Chondrocyte (in vitro differentiated cells): ENCODE measurements at regions not wholly inside any gene's neighbourhood (a gene's known extent, or its start where the extent isn't known, plus 50 kb on each side); places are given as distances from the start of the nearest gene placed in this dataset.
A peak's percentile ranks its signal among the peaks of the same experiment; 100 is the strongest.

Experiments
- DNase-seq: peaks from one replicate; pipeline ENCODE4 v3.0.0; 2021; ENCODE audit warnings: mixed read lengths, low spot score
- H3K27ac Mint-ChIP-seq: one replicate; pipeline ENCODE4 v1.8.0; 2021; ENCODE audit warnings: mild to moderate bottlenecking, moderate library complexity, mixed read lengths; ENCODE audit not compliant: unreplicated experiment
- H3K27me3 Mint-ChIP-seq: 2 replicates; pipeline ENCODE4 v1.8.0; 2021; ENCODE audit warnings: low read depth, mixed read lengths
- H3K36me3 Mint-ChIP-seq: 2 replicates; pipeline ENCODE4 v1.8.0; 2021; ENCODE audit warnings: low read depth, mixed read lengths
- H3K4me1 Mint-ChIP-seq: 2 replicates; pipeline ENCODE4 v1.8.0; 2021; ENCODE audit warnings: low read depth, mild to moderate bottlenecking, mixed read lengths
- H3K4me3 Mint-ChIP-seq: one replicate; pipeline ENCODE4 v1.8.0; 2021; ENCODE audit warnings: mild to moderate bottlenecking, moderate library complexity, mixed read lengths; ENCODE audit not compliant: unreplicated experiment
- H3K9me3 Mint-ChIP-seq: 2 replicates; pipeline ENCODE4 v1.8.0; 2021; ENCODE audit warnings: low read depth, mixed read lengths
- CTCF ChIP-seq: fragments of 200-600 bp; sonication (generic); IDR thresholded peaks from 2 replicates; pipeline ENCODE4 v1.5.0; 2021; ENCODE audit warnings: antibody characterized with exemption, mild to moderate bottlenecking, moderate library complexity

- peaks cover 78% of the 10 kb centered on the region for H3K4me1 Mint-ChIP-seq
- DNase-seq = no peak
- H3K27ac Mint-ChIP-seq = peak overlapping the region; percentile 36
- TF ChIP-seq CTCF = no peak
- H3K27me3 Mint-ChIP-seq = no peaks in the 10 kb centered on the region
- H3K4me3 Mint-ChIP-seq = no peak overlapping the region
- no peaks in the 10 kb centered on the region for H3K9me3 Mint-ChIP-seq
- no peaks in the 10 kb centered on the region for H3K36me3 Mint-ChIP-seq
These were observed 115.2 kb upstream of the NCOR2 start for GRCh38 chr12:124682425-124683151.

- no peak for DNase-seq
- Mint-ChIP-seq H3K4me3 (no peak overlapping the region), H3K4me1 (peaks cover 71% of the 10 kb centered on the region), H3K27ac (peak overlapping the region; percentile 92), H3K36me3 (no peaks in the 10 kb centered on the region), H3K27me3 (no peaks in the 10 kb centered on the region), H3K9me3 (no peaks in the 10 kb centered on the region)
- no peak for TF ChIP-seq CTCF
These were observed 114.5 kb upstream of the NCOR2 start for GRCh38 chr12:124681779-124682391.

- no peak for DNase-seq
- peak overlapping the region; percentile 92 for H3K27ac Mint-ChIP-seq
- H3K27me3 Mint-ChIP-seq = no peaks in the 10 kb centered on the region
These were observed 113.7 kb upstream of the NCOR2 start for GRCh38 chr12:124680863-124681778.

GRCh38 chr12:124679533-124680371 lies 112.3 kb upstream of the NCOR2 start:
- H3K9me3 Mint-ChIP-seq = no peaks in the 10 kb centered on the region
- H3K27ac Mint-ChIP-seq = no peak overlapping the region
- no peaks in the 10 kb centered on the region for H3K27me3 Mint-ChIP-seq
- no peak for TF ChIP-seq CTCF
- no peaks in the 10 kb centered on the region for H3K36me3 Mint-ChIP-seq
- DNase-seq = no peak
- H3K4me1 Mint-ChIP-seq = peaks cover 72% of the 10 kb centered on the region
- H3K4me3 Mint-ChIP-seq = no peak overlapping the region

More at GRCh38 chr12:124680863-124681778, 113.7 kb upstream of the NCOR2 start:
- Mint-ChIP-seq H3K4me1 (peaks cover 73% of the 10 kb centered on the region), H3K9me3 (no peaks in the 10 kb centered on the region), H3K4me3 (no peak overlapping the region), H3K36me3 (no peaks in the 10 kb centered on the region)
- peak; percentile 70 for TF ChIP-seq CTCF
